Trophoblast cell (in vitro differentiated cells and primary cell): ENCODE measurements at regions not wholly inside any gene's neighbourhood (a gene's known extent, or its start where the extent isn't known, plus 50 kb on each side); places are given as distances from the start of the nearest gene placed in this dataset.

Experiments
- DNase-seq, 2 donors: peaks; one replicate each; pipeline ENCODE4 v3.0.0-alpha.2; 2016
- H2AFZ ChIP-seq: 2 replicates; pipeline ENCODE4 v1.6.1; 2013; ENCODE audit warnings: low read length, moderate library complexity, mild to moderate bottlenecking; ENCODE audit not compliant: insufficient read depth, poor library complexity
- H2AK5ac ChIP-seq: 2 replicates; pipeline ENCODE4 v1.6.1; 2013; ENCODE audit warnings: mild to moderate bottlenecking, low read length
- H2BK120ac ChIP-seq: 2 replicates; pipeline ENCODE4 v1.6.1; 2013; ENCODE audit warnings: low read length, mild to moderate bottlenecking, moderate library complexity; ENCODE audit not compliant: insufficient read depth, poor library complexity
- H2BK12ac ChIP-seq: 2 replicates; pipeline ENCODE4 v1.6.1; 2013; ENCODE audit warnings: mild to moderate bottlenecking, low read length, moderate library complexity
- H2BK5ac ChIP-seq: 2 replicates; pipeline ENCODE4 v1.6.1; 2013; ENCODE audit warnings: low read length, low read depth, moderate library complexity, mild to moderate bottlenecking; ENCODE audit not compliant: poor library complexity
- H3K14ac ChIP-seq: 2 replicates; pipeline ENCODE4 v1.6.1; 2013; ENCODE audit warnings: mild to moderate bottlenecking, low read length
- H3K18ac ChIP-seq: 2 replicates; pipeline ENCODE4 v1.6.1; 2013; ENCODE audit warnings: mild to moderate bottlenecking, low read length
- H3K23ac ChIP-seq: 2 replicates; pipeline ENCODE4 v1.6.1; 2013; ENCODE audit warnings: low read length
- H3K27ac ChIP-seq: 2 replicates; pipeline ENCODE4 v1.5.1; 2013; ENCODE audit warnings: low read depth, mild to moderate bottlenecking, inconsistent platforms, low read length, moderate library complexity
- H3K27me3 ChIP-seq: 2 replicates; pipeline ENCODE4 v1.6.1; 2013; ENCODE audit warnings: inconsistent platforms, mild to moderate bottlenecking, low read length, moderate library complexity; ENCODE audit not compliant: insufficient read depth
- H3K36me3 ChIP-seq, 2 experiments: 1 replicate in 1 of 2; 2 replicates in 1 of 2; pipeline ENCODE4 v1.6.1; 2013; ENCODE audit warnings: low read length in 2 of 2, mild to moderate bottlenecking in 2 of 2, moderate library complexity in 1 of 2; ENCODE audit not compliant: insufficient read depth in 2 of 2, control insufficient read depth in 1 of 2
- H3K4ac ChIP-seq: 2 replicates; pipeline ENCODE4 v1.6.1; 2013; ENCODE audit warnings: low read depth, mild to moderate bottlenecking, low read length, moderate library complexity
- H3K4me1 ChIP-seq, 2 experiments: 1 replicate in 1 of 2; 2 replicates in 1 of 2; pipeline ENCODE4 v1.6.1; 2013; ENCODE audit warnings: low read length in 2 of 2, mild to moderate bottlenecking in 2 of 2, moderate library complexity in 1 of 2; ENCODE audit not compliant: insufficient read depth in 2 of 2, control insufficient read depth in 1 of 2
- H3K4me2 ChIP-seq: 2 replicates; pipeline ENCODE4 v1.6.1; 2013; ENCODE audit warnings: inconsistent platforms, mild to moderate bottlenecking, low read length, moderate library complexity
- H3K4me3 ChIP-seq: 2 replicates; pipeline ENCODE4 v1.5.1; 2013; ENCODE audit warnings: mild to moderate bottlenecking, low read depth, low read length, inconsistent platforms
- H3K79me1 ChIP-seq: one replicate; pipeline ENCODE4 v1.6.1; 2013; ENCODE audit warnings: low read length
- H3K79me2 ChIP-seq: 2 replicates; pipeline ENCODE4 v1.6.1; 2013; ENCODE audit warnings: low read length, mild to moderate bottlenecking; ENCODE audit not compliant: control insufficient read depth, insufficient read depth, poor library complexity
- H3K9ac ChIP-seq: 2 replicates; pipeline ENCODE4 v1.6.1; 2013; ENCODE audit warnings: mild to moderate bottlenecking, low read length
- H3K9me3 ChIP-seq: 2 replicates; pipeline ENCODE4 v1.6.1; 2013; ENCODE audit warnings: low read depth, mild to moderate bottlenecking, control low read depth, inconsistent platforms, low read length; ENCODE audit not compliant: insufficient read depth
- H4K12ac ChIP-seq: 2 replicates; pipeline ENCODE4 v1.6.1; 2013; ENCODE audit warnings: low read depth, mild to moderate bottlenecking, low read length, moderate library complexity
- H4K8ac ChIP-seq: 2 replicates; pipeline ENCODE4 v1.6.1; 2013; ENCODE audit warnings: low read depth, mild to moderate bottlenecking, low read length, moderate library complexity
- H4K91ac ChIP-seq: one replicate; pipeline ENCODE4 v1.6.1; 2013; ENCODE audit warnings: low read depth, mild to moderate bottlenecking, low read length, moderate library complexity
- WGBS: extraction: QIAGEN DNeasy Blood & Tissue Kit; methylation state at CpG from one replicate; pipeline ENCODE4 v1.1.7; 2013; ENCODE audit warnings: missing lambda C conversion rate; ENCODE audit not compliant: insufficient read length, insufficient coverage; ENCODE audit errors: extremely low coverage; 5-methylcytosine and 5-hydroxymethylcytosine counted together

DNA sequence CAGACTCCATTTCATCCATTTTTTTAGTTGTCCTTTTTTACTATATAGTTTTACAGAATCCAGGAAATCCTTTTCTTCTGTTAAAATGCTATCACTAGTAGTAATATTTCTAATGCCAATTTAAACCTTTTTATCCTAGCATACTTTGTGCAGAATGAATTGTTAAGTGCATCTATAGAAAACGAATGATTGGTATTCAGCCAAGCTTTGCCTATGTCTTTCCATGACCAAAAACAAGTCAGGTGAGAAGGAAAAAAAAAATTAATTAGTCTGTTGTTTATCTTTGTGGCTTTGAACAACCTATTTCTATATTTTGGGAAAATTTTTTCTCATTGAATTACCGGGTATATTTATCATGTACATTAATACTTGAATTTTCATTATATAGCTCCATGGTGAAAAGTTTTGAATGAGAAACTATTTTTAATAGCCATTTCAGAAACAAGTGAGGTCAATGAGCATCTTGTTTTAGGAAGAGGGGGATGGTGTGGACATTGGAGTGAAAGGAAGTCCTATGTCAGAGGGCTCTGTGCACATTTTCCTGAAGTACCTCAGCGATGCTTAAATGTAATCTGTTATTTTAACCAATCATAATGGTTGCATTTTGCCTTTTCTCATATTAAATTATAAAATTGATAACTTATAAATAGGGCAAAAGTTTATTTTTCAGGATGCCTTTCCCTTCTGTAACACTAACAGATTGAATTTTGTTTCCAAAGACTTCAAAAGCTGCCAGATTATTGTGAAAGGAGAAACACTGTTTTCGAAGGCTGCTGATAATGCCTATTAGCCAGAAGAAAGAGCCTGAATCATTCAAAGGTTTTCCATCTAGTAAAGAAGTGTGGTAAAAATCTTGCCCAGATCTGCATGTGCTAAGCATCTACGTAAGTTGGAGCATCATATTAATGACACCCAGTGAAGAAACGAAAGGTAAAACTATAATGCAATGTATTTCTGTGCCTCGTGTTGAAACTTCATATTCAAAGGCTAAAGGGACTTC lies 73.8 kb upstream of the S1PR1 start:
- Histone ChIP-seq H3K23ac (no peak overlapping the region), H3K4me1 (peaks cover 0 to 2% of the 10 kb centered on the region in 2 experiments), H3K4me2 (no peak overlapping the region), H3K27ac (no peak overlapping the region), H3K18ac (no peak overlapping the region), H3K4ac (no peak overlapping the region), H4K8ac (no peak overlapping the region), H3K27me3 (no peaks in the 10 kb centered on the region), H3K36me3 (no peaks in the 10 kb centered on the region), H4K91ac (no peak overlapping the region), H2BK120ac (no peak overlapping the region), H3K4me3 (no peak overlapping the region), H2AFZ (no peak overlapping the region), H3K14ac (no peak overlapping the region), H2BK5ac (no peak overlapping the region), H3K9ac (no peak overlapping the region), H3K9me3 (no peaks in the 10 kb centered on the region), H4K12ac (no peak overlapping the region), H2BK12ac (no peak overlapping the region), H2AK5ac (no peak overlapping the region), H3K79me1 (no peaks in the 10 kb centered on the region), H3K79me2 (no peaks in the 10 kb centered on the region)
- DNase-seq = no peak
- WGBS = no CpG with 5 or more reads among the region's 7 CpGs

DNA sequence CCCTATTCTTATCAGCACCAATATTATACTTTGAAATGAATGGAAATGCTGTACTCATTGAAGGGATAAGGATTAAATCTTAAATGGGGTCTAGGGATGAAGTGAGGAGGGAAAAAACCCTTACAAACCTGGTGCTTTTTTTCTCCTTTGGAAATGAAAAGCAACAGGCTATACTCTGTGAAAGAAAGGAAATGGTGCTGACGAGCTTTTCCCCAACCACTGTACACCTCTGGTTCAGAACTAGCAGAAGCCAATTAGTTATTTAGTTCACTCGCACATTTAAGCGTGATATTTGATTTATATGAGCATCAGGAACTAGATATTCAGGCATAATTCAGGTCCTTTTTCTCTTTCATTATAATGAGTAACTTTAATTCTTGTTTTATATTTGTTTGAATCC lies 74.5 kb upstream of the S1PR1 start:
- no peaks in the 10 kb centered on the region for H3K27me3 ChIP-seq
- H2BK120ac ChIP-seq = no peak overlapping the region
- no peak overlapping the region for H3K4me2 ChIP-seq
- no peak overlapping the region for H2BK12ac ChIP-seq
- no peak overlapping the region for H3K14ac ChIP-seq
- H3K23ac ChIP-seq = no peak overlapping the region
- H3K27ac ChIP-seq = no peak overlapping the region
- no peak overlapping the region for H3K18ac ChIP-seq
- H4K91ac ChIP-seq = no peak overlapping the region
- H3K4me3 ChIP-seq = no peak overlapping the region
- no CpG with 5 or more reads among the region's 3 CpGs for WGBS
- no peak for DNase-seq
- peaks cover 0 to 2% of the 10 kb centered on the region in 2 experiments for H3K4me1 ChIP-seq
- no peak overlapping the region for H2AK5ac ChIP-seq
- no peaks in the 10 kb centered on the region for H3K79me2 ChIP-seq
- H4K8ac ChIP-seq = no peak overlapping the region
- H3K4ac ChIP-seq = no peak overlapping the region
- no peaks in the 10 kb centered on the region for H3K9me3 ChIP-seq
- H2AFZ ChIP-seq = no peak overlapping the region
- H2BK5ac ChIP-seq = no peak overlapping the region
- H3K9ac ChIP-seq = no peak overlapping the region
- no peaks in the 10 kb centered on the region for H3K79me1 ChIP-seq
- no peak overlapping the region for H4K12ac ChIP-seq
- no peaks in the 10 kb centered on the region for H3K36me3 ChIP-seq

DNA sequence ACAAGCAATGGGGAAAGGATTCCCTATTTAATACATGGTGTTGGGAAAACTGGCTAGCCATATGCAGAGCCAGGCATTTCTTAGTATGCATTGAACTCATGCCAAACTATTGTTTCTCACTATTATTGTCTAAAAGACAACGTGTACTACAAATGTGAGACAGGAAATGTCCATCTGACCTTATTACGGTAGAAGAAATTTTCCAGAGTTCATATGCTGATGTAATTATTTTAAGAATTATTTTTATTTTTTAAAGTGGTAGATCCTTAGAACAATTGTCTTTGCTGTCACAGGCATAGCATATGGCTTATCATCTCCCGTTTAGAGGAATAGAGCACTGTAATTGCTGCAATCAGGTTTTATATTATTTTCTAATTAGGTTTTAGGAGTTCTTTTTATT lies 75.2 kb upstream of the S1PR1 start:
- no CpG with 5 or more reads among the region's 3 CpGs for WGBS
- no peak overlapping the region for H4K12ac ChIP-seq
- H3K4me2 ChIP-seq = no peak overlapping the region
- no peak overlapping the region for H2BK5ac ChIP-seq
- H3K27ac ChIP-seq = no peak overlapping the region
- no peak overlapping the region for H3K9ac ChIP-seq
- H3K18ac ChIP-seq = no peak overlapping the region
- H2AFZ ChIP-seq = no peak overlapping the region
- H4K91ac ChIP-seq = no peak overlapping the region
- DNase-seq = no peak
- H3K27me3 ChIP-seq = no peaks in the 10 kb centered on the region
- H2AK5ac ChIP-seq = no peak overlapping the region
- H3K14ac ChIP-seq = no peak overlapping the region
- H3K9me3 ChIP-seq = no peaks in the 10 kb centered on the region
- no peak overlapping the region for H3K4ac ChIP-seq
- H3K4me1 ChIP-seq = peaks cover 0 to 1% of the 10 kb centered on the region in 2 experiments
- no peak overlapping the region for H4K8ac ChIP-seq
- H3K79me1 ChIP-seq = no peaks in the 10 kb centered on the region
- no peak overlapping the region for H2BK120ac ChIP-seq
- no peaks in the 10 kb centered on the region for H3K79me2 ChIP-seq
- no peak overlapping the region for H3K23ac ChIP-seq
- no peak overlapping the region for H3K4me3 ChIP-seq
- H3K36me3 ChIP-seq = no peaks in the 10 kb centered on the region
- no peak overlapping the region for H2BK12ac ChIP-seq

DNA sequence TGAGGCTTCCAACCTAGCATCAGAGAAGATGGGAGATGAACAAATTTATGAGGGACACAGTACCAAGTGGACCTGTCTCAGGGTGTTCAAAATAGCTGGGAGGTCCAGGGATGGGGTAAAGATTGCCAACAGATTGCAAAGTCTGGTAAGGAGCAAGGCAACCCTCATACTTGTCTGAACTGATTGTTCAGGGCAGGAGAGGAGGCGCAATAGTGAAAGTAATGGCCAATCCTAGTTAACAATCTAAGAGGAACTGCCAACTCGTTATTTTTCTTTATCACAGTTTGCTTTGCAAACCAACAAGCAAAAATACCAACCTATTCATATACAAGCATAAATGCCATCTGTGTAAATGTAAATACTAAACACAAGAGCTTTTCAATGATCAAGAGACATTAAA lies 78.4 kb upstream of the S1PR1 start:
- Histone ChIP-seq H3K4me2 (no peak overlapping the region), H2BK5ac (no peak overlapping the region)
- WGBS = no CpG with 5 or more reads among the region's 2 CpGs

More for the DNA sequence above, 78.4 kb upstream of the S1PR1 start:
- Histone ChIP-seq H3K27me3 (no peaks in the 10 kb centered on the region), H2AK5ac (no peak overlapping the region), H3K9me3 (no peaks in the 10 kb centered on the region), H3K79me1 (no peaks in the 10 kb centered on the region), H2BK120ac (no peak overlapping the region), H2AFZ (no peak overlapping the region), H3K36me3 (no peaks in the 10 kb centered on the region), H2BK12ac (no peak overlapping the region), H3K4me3 (no peak overlapping the region), H3K9ac (no peak overlapping the region), H3K4me1 (no peaks in the 10 kb centered on the region), H3K14ac (no peak overlapping the region), H3K79me2 (no peaks in the 10 kb centered on the region), H4K12ac (no peak overlapping the region), H3K23ac (no peak overlapping the region), H3K18ac (no peak overlapping the region), H3K4ac (no peak overlapping the region), H4K8ac (no peak overlapping the region), H4K91ac (no peak overlapping the region), H3K27ac (no peak overlapping the region)
- DNase-seq = no peak
